Right hindlimb (tissue), 1 donor: ENCODE measurements at regions not wholly inside any gene's neighbourhood (a gene's known extent, or its start where the extent isn't known, plus 50 kb on each side); places are given as distances from the start of the nearest gene placed in this dataset.
"Not testable (repeated sequence)": the region's sequence is repeated elsewhere in the genome, so short reads cannot be mapped to it uniquely, and the experiment has no call there.

Source experiments
- DNase-seq: peaks from one replicate; pipeline ENCODE4 v3.0.0-alpha.2; 2018

DNA sequence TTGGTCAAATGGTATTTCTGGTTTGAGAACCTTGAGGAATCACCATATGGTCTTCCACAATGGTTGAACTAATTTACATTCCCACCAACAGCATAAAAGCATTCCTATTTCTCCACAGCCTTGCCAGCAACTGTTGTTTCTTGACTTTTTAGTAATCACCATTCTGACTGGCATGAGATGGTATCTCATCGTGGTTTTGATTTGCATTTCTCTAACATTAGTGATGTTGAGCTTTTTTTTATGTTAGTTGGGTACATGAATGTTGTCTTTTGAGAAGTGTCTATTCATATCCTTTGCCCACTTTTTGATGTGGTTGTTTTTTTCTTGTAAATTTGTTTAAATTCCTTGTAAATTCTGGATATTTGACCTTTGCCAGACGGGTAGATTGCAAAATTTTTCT, 679.7 kb downstream of the METTL15 start:
- DNase-seq = not testable (repeated sequence)

- DNase-seq = no peak
Observed at GRCh38 chr11:28777126-28777525, 668.9 kb downstream of the METTL15 start.

- DNase-seq = no peak
Observed at GRCh38 chr11:28773606-28774005, 665.4 kb downstream of the METTL15 start.

- no peak for DNase-seq
Observed at GRCh38 chr11:28770806-28771205, 662.6 kb downstream of the METTL15 start.

GRCh38 chr11:28767574-28767973, 659.4 kb downstream of the METTL15 start:
- no peak for DNase-seq

GRCh38 chr11:28763876-28764275, 655.7 kb downstream of the METTL15 start:
- no peak for DNase-seq

- DNase-seq = no peak
Observed at GRCh38 chr11:28763151-28763550, 655.0 kb downstream of the METTL15 start.

- no peak for DNase-seq
Observed at GRCh38 chr11:28760676-28761390, 652.6 kb downstream of the METTL15 start.

GRCh38 chr11:28759311-28759710, 651.1 kb downstream of the METTL15 start:
- DNase-seq = no peak

- no peak for DNase-seq
Observed at GRCh38 chr11:28757725-28758515, 649.7 kb downstream of the METTL15 start.

DNA sequence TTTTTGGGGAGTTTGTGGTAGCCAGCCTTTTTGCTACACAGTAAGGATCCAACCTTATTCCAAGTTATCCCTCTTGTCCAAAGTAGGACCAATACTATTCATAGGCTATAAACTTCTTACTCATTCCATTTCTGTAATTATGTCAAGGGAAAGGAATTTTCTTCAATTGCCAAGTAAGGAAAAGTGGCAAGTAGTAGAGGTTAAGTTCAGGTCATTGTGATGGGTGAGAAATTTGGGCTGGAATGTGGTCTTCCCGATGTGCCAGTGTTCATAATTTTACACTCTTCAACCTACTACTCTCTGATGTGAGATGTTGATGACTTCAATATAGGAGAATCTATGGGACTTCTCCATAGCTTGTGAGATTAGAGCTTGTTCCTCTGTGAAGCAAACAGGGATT, 648.8 kb downstream of the METTL15 start:
- DNase-seq = no peak

- no peak for DNase-seq
Observed at GRCh38 chr11:28743061-28743550, 634.9 kb downstream of the METTL15 start.

DNA sequence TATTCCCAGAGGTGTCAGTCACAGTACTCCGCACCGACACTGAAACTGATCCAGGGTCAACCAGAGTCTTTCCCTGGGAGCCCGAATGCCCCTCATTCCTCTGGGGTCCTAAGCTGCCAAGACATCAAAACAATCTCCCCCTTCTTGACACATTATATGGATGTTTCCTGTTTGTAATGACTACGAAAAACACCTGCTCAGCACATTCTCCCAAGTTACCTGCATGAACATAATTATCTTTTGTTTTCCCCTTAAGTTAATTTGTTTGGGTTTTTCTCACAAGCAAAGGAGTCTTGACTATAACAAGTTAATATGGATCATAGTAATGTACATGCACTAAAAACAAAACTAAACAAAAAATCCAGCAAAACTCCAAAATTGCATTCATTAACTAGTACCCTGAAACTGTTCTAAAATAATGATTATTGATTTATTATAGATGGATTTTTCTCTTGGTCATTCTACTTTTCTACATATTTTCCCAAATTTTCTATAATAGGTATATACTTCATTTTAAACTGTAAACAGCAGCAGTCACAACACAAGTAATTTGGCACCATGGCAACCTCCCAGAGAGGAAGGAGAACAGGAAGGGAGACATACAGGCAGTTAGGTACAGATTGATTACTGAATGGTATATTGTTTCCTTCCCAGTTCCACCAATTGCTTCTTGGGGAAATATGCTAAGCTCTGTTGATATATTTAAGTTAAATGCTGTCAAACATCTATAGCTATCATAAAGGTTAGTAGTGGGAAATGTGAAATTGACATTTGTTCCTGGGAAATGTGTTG, 631.5 kb downstream of the METTL15 start:
- DNase-seq = no peak

- DNase-seq = no peak
Observed at GRCh38 chr11:28738549-28738948, 630.4 kb downstream of the METTL15 start.

GRCh38 chr11:28736256-28736655, 628.1 kb downstream of the METTL15 start:
- no peak for DNase-seq

GRCh38 chr11:28735511-28735910, 627.3 kb downstream of the METTL15 start:
- DNase-seq = no peak

DNA sequence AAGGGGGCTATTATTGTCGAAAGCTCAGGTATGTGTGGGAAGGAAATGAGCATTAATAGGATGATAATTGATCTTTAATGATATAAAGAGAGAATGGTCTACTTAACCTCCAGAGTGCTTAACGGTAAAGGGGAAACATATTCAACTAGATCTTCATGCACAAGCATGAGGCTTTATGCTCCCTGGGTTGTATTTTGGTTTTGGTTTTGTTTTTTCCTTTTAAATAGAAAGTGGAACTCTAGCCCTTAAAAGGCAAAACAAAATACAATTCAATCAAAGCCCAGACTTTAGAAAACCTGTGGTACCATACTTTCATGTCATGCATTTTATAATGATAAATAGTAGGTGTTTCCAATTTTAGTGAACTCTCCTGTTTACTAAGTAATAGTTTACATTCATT, 622.7 kb downstream of the METTL15 start:
- DNase-seq = no peak

DNA sequence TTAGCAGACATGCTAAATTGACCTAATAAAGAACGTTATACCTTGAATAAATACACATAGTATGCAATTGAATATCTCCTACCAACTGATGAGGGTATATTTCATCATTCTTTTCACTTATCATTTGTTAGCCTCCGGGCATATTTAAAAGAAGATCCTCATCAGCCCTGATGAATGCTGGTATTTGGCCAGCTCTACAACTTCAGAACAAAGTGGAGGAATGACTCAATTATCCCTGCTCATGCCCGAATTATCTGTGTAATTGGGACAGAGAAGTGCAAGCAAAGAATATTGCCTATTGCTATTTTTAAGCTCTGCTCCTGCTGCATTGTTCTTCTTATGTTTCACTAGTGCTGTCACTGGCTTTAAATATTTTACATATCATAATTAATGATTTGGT, 622.1 kb downstream of the METTL15 start:
- DNase-seq = no peak

GRCh38 chr11:28729339-28729738, 621.2 kb downstream of the METTL15 start:
- DNase-seq = no peak

GRCh38 chr11:28728666-28729065, 620.5 kb downstream of the METTL15 start:
- no peak for DNase-seq

DNA sequence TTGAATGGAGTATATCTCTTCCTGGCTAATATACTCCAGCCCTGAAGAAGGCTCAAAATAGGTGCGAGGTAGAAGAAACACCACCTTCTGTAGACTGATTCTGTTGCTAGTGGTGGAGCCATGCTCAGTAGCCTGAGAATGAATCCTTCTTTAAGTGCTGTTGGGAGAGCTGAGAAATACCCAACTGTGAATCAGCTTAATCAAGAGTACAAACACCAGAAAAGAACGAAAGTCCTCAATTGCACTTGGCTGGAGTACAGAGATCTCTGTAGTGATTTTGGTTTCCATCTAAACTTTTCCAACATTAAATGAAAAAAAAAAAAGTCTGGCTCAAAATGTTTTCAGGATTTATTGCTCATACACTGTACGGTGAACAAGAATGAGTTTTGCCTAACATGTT, 619.1 kb downstream of the METTL15 start:
- DNase-seq = no peak

GRCh38 chr11:28726432-28726831, 618.2 kb downstream of the METTL15 start:
- DNase-seq = no peak

DNA sequence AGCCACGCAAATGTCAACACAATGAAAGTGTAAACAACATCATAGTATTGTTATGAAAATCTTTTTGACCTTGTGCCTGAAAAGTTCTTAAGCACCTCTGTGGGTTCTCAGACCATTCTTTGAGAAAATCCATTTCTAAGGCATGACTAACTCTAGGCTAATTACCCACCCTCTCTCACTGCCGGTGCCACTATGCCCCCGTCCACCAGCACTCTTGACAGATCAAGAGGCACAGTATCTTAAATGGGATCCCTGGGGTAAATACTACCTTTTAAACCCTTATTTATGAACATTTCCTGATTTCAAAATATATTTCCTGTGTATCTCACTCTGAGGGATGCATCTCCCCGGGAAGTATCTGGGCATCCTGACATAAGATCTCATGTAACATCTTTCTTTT, 607.5 kb downstream of the METTL15 start:
- no peak for DNase-seq
